ENCODE measurements at regions not wholly inside any gene's neighbourhood (a gene's known extent, or its start where the extent isn't known, plus 50 kb on each side); places are given as distances from the start of the nearest gene placed in this dataset.

DNA sequence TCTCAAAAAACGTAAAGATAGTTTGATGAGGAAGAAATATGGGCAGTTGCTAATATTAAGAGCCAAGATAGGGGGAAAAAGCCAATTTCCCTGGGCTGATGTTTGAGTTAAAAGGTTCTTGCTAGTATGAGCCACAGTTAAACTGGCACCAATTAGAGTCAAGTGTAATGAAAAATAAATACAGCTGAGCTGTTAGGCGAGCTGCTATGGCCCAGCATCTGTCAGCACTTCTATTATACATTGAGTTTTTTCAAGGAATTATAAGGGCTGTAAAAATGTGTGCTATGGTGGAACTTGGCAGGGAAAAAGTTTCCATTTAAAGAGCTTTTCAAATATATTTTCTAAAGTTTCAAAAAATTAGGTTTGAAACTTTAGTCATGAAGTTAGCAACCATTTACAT is 279.6 kb downstream of the CYRIA start:
- no peak for TF ChIP-seq RFX5 (IDR thresholded peaks at IDR 0.05; ENCODE audit: borderline replicate concordance, low read depth, low read length)
- TF ChIP-seq POLR2A (IDR thresholded peaks at IDR 0.05; ENCODE audit: control extremely low read depth in 1 of 2, low read depth in 2 of 2, low read length in 2 of 2): no peak
- TF ChIP-seq CHD2 (IDR thresholded peaks at IDR 0.05; ENCODE audit: low read length): no peak
- TF ChIP-seq, protein P1, sequence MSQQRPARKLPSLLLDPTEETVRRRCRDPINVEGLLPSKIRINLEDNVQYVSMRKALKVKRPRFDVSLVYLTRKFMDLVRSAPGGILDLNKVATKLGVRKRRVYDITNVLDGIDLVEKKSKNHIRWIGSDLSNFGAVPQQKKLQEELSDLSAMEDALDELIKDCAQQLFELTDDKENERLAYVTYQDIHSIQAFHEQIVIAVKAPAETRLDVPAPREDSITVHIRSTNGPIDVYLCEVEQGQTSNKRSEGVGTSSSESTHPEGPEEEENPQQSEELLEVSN (IDR thresholded peaks at IDR 0.05): no peak
- TF ChIP-seq, protein P2, sequence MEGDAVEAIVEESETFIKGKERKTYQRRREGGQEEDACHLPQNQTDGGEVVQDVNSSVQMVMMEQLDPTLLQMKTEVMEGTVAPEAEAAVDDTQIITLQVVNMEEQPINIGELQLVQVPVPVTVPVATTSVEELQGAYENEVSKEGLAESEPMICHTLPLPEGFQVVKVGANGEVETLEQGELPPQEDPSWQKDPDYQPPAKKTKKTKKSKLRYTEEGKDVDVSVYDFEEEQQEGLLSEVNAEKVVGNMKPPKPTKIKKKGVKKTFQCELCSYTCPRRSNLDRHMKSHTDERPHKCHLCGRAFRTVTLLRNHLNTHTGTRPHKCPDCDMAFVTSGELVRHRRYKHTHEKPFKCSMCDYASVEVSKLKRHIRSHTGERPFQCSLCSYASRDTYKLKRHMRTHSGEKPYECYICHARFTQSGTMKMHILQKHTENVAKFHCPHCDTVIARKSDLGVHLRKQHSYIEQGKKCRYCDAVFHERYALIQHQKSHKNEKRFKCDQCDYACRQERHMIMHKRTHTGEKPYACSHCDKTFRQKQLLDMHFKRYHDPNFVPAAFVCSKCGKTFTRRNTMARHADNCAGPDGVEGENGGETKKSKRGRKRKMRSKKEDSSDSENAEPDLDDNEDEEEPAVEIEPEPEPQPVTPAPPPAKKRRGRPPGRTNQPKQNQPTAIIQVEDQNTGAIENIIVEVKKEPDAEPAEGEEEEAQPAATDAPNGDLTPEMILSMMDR (IDR thresholded peaks at IDR 0.05; ENCODE audit: control extremely low read depth in 1 of 3, insufficient read depth in 1 of 3, low read depth in 1 of 3, low read length in 3 of 3): no peak
- TF ChIP-seq SUZ12 (IDR thresholded peaks at IDR 0.05; ENCODE audit: low read length): no peak
- no peak for TF ChIP-seq SP2 (IDR thresholded peaks at IDR 0.05; ENCODE audit: low read length)
- no peak for TF ChIP-seq YY1 (IDR thresholded peaks at IDR 0.05; ENCODE audit: low read depth, low read length)
- TF ChIP-seq EZH2 (IDR thresholded peaks at IDR 0.05; ENCODE audit: low read depth, low read length, severe bottlenecking): no peak
- TF ChIP-seq KDM1A (IDR thresholded peaks at IDR 0.05; ENCODE audit: borderline replicate concordance, low read length): no peak
- TF ChIP-seq GABPA (IDR thresholded peaks at IDR 0.05; ENCODE audit: borderline replicate concordance, insufficient read depth, low read length): no peak
- no peak for TF ChIP-seq PHF8 (conservative IDR thresholded peaks at IDR 0.05; ENCODE audit: low read depth, low read length)
- TF ChIP-seq ZNF274 (IDR thresholded peaks at IDR 0.05; ENCODE audit: borderline replicate concordance, extremely low read depth, low read length): no peak

All from H1 (cell line).